Activated naive CD8-positive, alpha-beta T cell treated with anti-CD3 and anti-CD28 coated beads, Interleukin-2, amount 50 U/mL, for 24 hours (primary cell): ENCODE measurements at regions not wholly inside any gene's neighbourhood (a gene's known extent, or its start where the extent isn't known, plus 50 kb on each side); places are given as distances from the start of the nearest gene placed in this dataset.
"Not testable (repeated sequence)": the region's sequence is repeated elsewhere in the genome, so short reads cannot be mapped to it uniquely, and the experiment has no call there.

Experiments
- ATAC-seq: fragments of 150-1000 bp; cut with Tn5 transposase; one replicate; pipeline ENCODE4 v1.10.0; 2021
- DNase-seq: peaks from one replicate; pipeline ENCODE4 v3.0.0; 2021
- H3K27ac Mint-ChIP-seq: one replicate; pipeline ENCODE4 v1.8.0; 2021; ENCODE audit warnings: mild to moderate bottlenecking, mixed read lengths
- H3K27me3 Mint-ChIP-seq: one replicate; pipeline ENCODE4 v1.8.0; 2021; ENCODE audit warnings: mixed read lengths
- H3K36me3 Mint-ChIP-seq: one replicate; pipeline ENCODE4 v1.8.0; 2021; ENCODE audit warnings: low read depth, mixed read lengths
- H3K4me1 Mint-ChIP-seq: one replicate; pipeline ENCODE4 v1.8.0; 2021; ENCODE audit warnings: mixed read lengths
- H3K4me3 Mint-ChIP-seq: one replicate; pipeline ENCODE4 v1.8.0; 2021; ENCODE audit warnings: mild to moderate bottlenecking, moderate library complexity, mixed read lengths
- H3K9me3 Mint-ChIP-seq: one replicate; pipeline ENCODE4 v1.8.0; 2021; ENCODE audit warnings: mixed read lengths

DNA sequence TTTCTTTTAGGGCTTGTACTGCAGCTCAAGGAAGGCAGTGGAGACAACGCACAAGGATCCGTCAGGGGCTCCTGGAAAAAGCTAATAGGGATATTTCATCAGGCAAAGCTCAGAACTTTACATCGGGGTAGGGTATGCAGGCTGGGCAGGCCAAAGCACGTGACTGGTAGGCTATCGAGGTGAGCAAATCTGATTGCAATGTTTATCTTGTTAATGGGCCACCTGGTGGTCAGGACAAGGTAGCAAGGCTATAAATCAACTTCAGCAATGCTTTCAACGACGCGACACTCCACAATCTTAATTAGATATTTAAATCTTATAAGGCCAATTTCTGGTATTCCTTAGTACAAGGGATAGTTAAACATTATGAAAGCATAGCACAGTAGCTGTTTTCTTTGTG is 1302.8 kb upstream of the EYS start:
- no peak overlapping the region for H3K27ac Mint-ChIP-seq
- ATAC-seq, result no peak
- H3K4me3 Mint-ChIP-seq, result no peak overlapping the region
- no peak for DNase-seq
- H3K4me1 Mint-ChIP-seq, result no peaks in the 10 kb centered on the region
- H3K9me3 Mint-ChIP-seq, result peaks cover 15% of the 10 kb centered on the region
- H3K27me3 Mint-ChIP-seq, result no peaks in the 10 kb centered on the region
- H3K36me3 Mint-ChIP-seq, result no peaks in the 10 kb centered on the region

DNA sequence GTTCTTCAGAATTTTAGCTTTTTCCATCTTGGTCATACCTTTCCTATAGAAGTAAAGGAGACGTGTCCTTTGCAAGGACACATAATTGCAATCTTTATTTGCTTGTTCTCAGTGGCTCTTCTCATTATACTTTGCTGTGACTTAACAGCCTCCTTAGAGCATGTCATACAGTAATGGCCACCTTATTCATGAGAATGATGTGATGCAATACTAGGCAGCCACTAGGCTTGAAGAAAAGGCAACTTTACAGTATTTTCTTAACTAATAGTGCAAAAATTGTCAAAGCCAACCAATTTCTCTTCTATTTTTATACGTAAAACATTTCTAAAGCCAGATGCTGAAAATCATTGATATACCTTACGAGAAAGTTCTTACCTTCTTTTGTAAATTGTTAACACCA is 1296.8 kb upstream of the EYS start:
- no peak for DNase-seq
- Mint-ChIP-seq H3K4me3 (no peak overlapping the region), H3K27ac (no peak overlapping the region), H3K9me3 (peaks cover 15% of the 10 kb centered on the region), H3K27me3 (no peaks in the 10 kb centered on the region), H3K4me1 (no peaks in the 10 kb centered on the region), H3K36me3 (no peaks in the 10 kb centered on the region)
- no peak for ATAC-seq

DNA sequence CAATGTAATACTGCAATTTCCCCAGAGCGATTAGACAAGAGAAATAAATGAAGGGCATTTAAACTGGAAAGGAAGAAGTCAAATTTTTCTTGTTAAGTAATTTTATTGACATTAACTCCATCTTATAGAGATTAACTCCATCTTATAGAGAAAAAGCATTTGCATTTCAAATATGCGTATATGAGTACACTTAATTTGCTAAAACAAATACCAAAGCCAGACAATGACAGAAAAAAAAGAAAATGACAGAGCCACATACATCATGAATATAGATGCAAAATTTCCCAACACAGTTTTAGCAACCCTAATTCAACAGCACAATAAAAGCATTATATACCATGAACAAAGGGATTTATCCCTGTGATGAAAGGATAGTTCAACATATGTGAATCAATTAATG is 1293.1 kb upstream of the EYS start:
- no peaks in the 10 kb centered on the region for H3K4me1 Mint-ChIP-seq
- H3K27ac Mint-ChIP-seq, result no peak overlapping the region
- H3K4me3 Mint-ChIP-seq, result no peak overlapping the region
- DNase-seq (no peak), ATAC-seq (no peak)
- no peaks in the 10 kb centered on the region for H3K36me3 Mint-ChIP-seq
- H3K27me3 Mint-ChIP-seq, result no peaks in the 10 kb centered on the region
- peaks cover 18% of the 10 kb centered on the region for H3K9me3 Mint-ChIP-seq

DNA sequence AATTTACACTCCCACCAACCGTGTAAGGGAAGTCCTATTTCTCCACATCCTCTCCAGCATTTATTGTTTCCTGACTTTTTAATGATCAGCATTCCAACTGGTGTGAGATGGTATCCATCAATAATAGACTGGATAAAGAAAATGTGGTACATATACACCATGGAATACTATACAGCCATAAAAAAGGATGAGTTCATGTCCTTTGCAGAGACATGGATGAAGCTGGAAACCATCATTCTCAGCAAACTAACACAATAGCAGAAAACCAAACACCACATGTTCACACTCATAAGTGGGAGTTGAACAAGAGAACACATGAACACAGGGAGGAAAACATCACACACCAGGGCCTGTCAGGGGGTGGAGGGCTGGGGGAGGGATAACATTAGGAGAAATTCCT is 1290.6 kb upstream of the EYS start:
- not testable (repeated sequence) for H3K4me3 Mint-ChIP-seq, H3K36me3 Mint-ChIP-seq, DNase-seq, H3K4me1 Mint-ChIP-seq, ATAC-seq, H3K27me3 Mint-ChIP-seq, H3K27ac Mint-ChIP-seq
- H3K9me3 Mint-ChIP-seq, result peaks cover 14% of the 10 kb centered on the region

DNA sequence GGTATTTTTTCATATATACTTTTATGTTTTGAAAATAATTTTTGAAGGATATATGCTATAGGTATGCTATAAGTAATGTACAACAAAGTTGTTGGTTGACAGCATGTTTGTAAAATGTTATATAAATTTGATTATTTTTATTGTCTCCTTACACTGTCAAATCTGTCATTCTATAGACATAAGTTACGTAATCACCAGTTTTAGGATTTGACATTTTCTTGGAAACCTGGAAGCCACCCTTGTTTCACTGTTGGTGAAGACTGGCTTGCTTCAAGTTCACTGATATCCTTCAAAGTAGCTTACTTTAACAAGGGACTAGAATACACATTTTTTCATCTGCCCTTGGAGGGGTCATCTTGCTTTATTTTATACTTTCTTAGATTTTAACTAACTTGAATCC is 1288.6 kb upstream of the EYS start:
- peaks cover 17% of the 10 kb centered on the region for H3K9me3 Mint-ChIP-seq

DNA sequence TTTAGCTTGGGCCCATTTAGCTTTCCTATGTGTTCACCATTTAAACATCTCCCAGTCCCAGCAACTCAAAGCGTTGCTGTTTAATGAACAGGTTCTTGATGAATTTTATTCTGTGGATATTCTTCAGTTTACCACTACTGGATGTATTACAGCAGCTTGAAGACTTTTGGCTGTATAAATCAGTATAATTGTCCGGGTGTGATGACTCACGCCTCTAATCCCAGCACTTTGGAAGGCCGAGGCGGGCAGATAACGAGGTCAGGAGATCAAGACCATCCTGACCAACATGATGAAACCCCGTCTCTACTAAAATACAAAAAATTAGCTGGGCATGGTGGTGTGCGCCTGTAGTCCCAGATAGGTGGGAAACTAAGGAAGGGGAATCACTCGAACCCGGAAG is 1286.7 kb upstream of the EYS start:
- peaks cover 17% of the 10 kb centered on the region for H3K9me3 Mint-ChIP-seq
- H3K36me3 Mint-ChIP-seq, DNase-seq, ATAC-seq, H3K27ac Mint-ChIP-seq, H3K4me3 Mint-ChIP-seq, H3K4me1 Mint-ChIP-seq, H3K27me3 Mint-ChIP-seq: not testable (repeated sequence)

More for the DNA sequence above, 1288.6 kb upstream of the EYS start:
- DNase-seq, result no peak
- Mint-ChIP-seq H3K36me3 (no peaks in the 10 kb centered on the region), H3K27ac (no peak overlapping the region), H3K27me3 (no peaks in the 10 kb centered on the region), H3K4me1 (no peaks in the 10 kb centered on the region), H3K4me3 (no peak overlapping the region)
- ATAC-seq, result no peak

DNA sequence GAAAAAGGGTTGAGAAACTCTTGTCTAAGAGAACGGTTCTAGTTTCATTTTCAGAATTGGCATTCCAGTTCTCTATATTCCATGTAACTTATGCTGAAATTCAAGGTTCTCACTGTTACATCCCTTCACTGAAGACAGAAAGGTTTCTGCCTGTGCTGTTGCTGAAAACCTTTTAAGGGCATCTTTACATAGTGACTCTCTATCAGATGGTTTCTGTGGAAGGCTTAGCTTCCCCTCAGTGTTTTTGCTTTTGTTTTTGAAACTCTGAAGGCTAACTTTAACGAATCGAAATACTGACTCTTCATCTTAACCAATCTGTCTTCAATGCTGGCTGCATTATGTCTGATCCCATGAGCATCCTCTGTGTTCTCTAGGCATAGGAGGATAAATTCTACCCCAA is 1286.2 kb upstream of the EYS start:
- Mint-ChIP-seq H3K4me3 (no peak overlapping the region), H3K9me3 (peaks cover 16% of the 10 kb centered on the region), H3K27me3 (no peaks in the 10 kb centered on the region), H3K4me1 (no peaks in the 10 kb centered on the region), H3K27ac (no peak overlapping the region), H3K36me3 (no peaks in the 10 kb centered on the region)
- ATAC-seq, result no peak
- no peak for DNase-seq

DNA sequence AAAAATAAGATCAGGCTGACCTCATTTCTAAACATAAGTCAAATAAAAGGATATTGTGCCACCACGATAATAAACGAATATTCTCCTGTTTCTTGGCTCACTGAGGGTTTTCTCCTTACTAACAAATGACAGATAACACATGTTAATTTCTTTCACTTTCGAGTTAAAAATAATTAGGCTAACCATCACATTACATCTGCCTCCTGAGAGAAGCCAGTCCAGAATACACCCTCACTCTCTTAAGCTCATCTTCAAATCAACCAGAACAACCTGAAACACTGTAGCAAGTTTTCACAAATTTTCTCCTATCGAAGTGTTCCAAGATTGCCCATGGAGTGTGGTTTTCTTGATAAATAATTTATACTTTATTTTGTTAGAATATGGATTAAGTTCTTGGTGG is 1285.6 kb upstream of the EYS start:
- no peak for ATAC-seq

DNA sequence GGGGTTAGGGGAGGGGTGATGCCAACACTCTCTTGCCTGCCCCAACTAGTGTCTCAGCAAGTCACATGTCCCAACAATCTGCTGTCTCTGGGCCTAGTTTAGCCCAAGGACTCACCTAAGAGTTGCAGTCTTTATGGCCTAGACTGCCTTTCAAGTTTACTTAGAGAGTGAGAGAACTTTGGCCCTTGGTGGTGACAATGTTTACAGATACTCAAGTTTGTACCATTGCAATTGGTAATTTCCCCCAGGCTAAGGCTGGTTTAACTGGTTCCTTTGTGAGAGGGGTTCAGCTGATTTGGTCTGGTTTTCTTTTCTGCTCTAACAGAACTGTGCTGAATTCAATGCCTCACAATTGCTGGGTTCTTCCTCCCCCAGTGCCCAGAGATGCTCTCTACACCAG is 1279.9 kb upstream of the EYS start:
- Mint-ChIP-seq H3K27me3 (no peaks in the 10 kb centered on the region), H3K27ac (no peak overlapping the region), H3K4me1 (no peaks in the 10 kb centered on the region), H3K9me3 (peaks cover 17% of the 10 kb centered on the region), H3K36me3 (no peaks in the 10 kb centered on the region), H3K4me3 (no peak overlapping the region)
- no peak for ATAC-seq
- no peak for DNase-seq

More for the DNA sequence above, 1285.6 kb upstream of the EYS start:
- H3K36me3 Mint-ChIP-seq, result no peaks in the 10 kb centered on the region
- no peaks in the 10 kb centered on the region for H3K4me1 Mint-ChIP-seq
- no peak for DNase-seq
- no peak overlapping the region for H3K4me3 Mint-ChIP-seq
- H3K27ac Mint-ChIP-seq, result no peak overlapping the region
- H3K27me3 Mint-ChIP-seq, result no peaks in the 10 kb centered on the region
- H3K9me3 Mint-ChIP-seq, result peaks cover 16% of the 10 kb centered on the region

DNA sequence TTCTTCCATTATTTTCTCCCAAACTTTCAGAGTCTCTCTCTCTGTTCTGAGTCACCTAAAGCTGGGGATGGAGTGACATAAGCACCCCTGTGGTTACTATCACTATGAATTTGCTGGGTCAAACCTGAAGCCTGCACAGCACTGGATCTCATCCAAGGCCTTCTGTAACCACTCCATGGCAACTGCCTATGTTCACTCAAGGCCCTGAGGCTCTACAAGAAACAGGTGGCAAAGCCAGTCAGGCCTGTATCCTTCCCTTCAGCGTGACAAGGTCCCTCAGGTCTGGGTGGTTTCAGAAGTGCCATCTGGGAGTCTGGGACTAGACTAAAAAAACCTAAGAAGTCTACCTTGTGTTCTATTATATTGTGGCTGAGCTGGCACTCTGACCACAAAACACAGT is 1278.8 kb upstream of the EYS start:
- no peak for DNase-seq
- Mint-ChIP-seq H3K27me3 (no peaks in the 10 kb centered on the region), H3K4me1 (no peaks in the 10 kb centered on the region), H3K4me3 (no peak overlapping the region), H3K9me3 (peaks cover 16% of the 10 kb centered on the region), H3K27ac (no peak overlapping the region), H3K36me3 (no peaks in the 10 kb centered on the region)
- no peak for ATAC-seq

DNA sequence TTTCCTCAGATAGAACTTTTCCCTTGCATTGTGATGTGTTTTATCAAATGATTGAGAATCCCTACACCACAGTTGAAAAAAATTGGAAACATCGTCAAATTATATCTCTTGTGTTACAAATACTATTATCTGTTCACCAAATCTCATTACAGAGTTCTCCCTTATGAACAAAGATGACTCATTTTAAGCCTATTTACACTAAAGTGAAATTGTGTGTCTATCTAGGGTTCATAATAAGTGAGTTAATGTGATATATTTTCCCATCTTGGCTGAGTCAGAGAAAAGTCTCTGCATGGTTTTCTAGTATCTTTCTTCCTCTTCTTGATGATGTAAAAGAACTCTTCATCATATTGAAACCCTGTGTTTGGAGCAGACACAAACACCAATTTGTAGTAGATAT is 1263.3 kb upstream of the EYS start:
- H3K27me3 Mint-ChIP-seq, result no peaks in the 10 kb centered on the region
- H3K9me3 Mint-ChIP-seq, result peaks cover 7% of the 10 kb centered on the region
- no peak for DNase-seq
- H3K36me3 Mint-ChIP-seq, result no peaks in the 10 kb centered on the region
- H3K4me1 Mint-ChIP-seq, result no peaks in the 10 kb centered on the region
- no peak for ATAC-seq
- no peak overlapping the region for H3K27ac Mint-ChIP-seq
- no peak overlapping the region for H3K4me3 Mint-ChIP-seq

DNA sequence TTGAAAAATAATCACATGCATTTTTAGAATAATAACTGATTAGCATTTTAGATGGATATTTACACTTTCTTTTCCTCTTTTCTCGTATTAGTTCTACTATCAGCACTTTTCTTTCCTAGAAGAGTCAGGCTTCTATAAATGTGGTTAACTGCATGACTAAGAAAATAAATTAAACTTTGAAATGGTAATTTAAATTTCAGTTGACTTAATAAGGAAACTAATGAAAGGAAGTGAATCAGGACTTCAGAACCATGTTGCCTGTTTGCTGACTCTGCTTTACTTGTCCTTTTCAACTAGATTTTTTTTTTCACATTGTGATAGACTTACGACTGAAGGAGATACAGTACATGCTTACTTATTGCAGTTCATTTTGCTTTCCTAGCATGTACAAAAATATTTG is 1258.2 kb upstream of the EYS start:
- ATAC-seq (no peak), DNase-seq (no peak)
- H3K36me3 Mint-ChIP-seq, result no peaks in the 10 kb centered on the region
- no peak overlapping the region for H3K27ac Mint-ChIP-seq
- no peak overlapping the region for H3K4me3 Mint-ChIP-seq
- H3K27me3 Mint-ChIP-seq, result no peaks in the 10 kb centered on the region
- H3K4me1 Mint-ChIP-seq, result no peaks in the 10 kb centered on the region
- peaks cover 10% of the 10 kb centered on the region for H3K9me3 Mint-ChIP-seq

DNA sequence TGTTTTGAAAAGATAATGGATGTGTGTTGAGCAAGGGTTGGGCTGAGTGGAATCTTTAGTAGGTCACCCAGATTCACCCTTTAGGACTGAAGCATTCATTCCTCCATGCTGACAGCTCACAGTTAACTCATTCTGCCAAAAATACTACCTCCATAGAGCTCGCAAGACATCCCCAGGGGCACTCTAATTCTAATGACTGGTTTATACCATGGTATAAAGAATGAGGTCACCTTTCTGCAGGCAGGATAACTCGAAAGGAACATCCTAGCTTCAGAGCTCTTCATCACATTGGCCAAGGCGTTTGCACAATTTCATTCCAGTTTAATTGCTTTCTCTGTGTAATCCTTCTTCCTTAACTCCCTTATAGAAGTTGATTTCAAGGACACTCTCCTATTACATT is 1257.2 kb upstream of the EYS start:
- no peaks in the 10 kb centered on the region for H3K36me3 Mint-ChIP-seq
- peaks cover 10% of the 10 kb centered on the region for H3K9me3 Mint-ChIP-seq
- no peak overlapping the region for H3K27ac Mint-ChIP-seq

DNA sequence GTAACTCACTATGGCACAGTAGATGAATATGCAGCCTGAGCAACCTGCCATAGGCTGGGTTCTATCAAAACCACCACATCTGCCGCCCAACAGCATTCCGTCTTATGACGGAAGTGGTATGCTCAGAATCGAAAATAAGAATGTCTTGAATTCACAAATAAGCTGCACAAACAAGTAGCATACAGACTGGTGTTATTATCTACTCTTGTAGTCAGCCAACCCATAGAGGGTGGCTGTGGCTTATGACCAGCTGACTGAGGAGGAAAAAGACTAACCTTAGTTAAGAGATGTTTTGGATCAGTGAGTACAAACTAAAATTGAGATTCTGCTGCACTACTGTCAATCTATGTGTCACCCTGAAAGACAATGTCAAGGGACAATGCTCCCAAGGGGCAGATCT is 1255.1 kb upstream of the EYS start:
- Mint-ChIP-seq H3K4me3 (no peak overlapping the region), H3K27ac (no peak overlapping the region), H3K36me3 (no peaks in the 10 kb centered on the region), H3K27me3 (no peaks in the 10 kb centered on the region), H3K9me3 (peaks cover 9% of the 10 kb centered on the region), H3K4me1 (no peaks in the 10 kb centered on the region)
- ATAC-seq, result no peak
- no peak for DNase-seq

More for the DNA sequence above, 1257.2 kb upstream of the EYS start:
- no peak for ATAC-seq
- H3K4me1 Mint-ChIP-seq, result no peaks in the 10 kb centered on the region
- DNase-seq, result no peak
- H3K27me3 Mint-ChIP-seq, result no peaks in the 10 kb centered on the region
- H3K4me3 Mint-ChIP-seq, result no peak overlapping the region

DNA sequence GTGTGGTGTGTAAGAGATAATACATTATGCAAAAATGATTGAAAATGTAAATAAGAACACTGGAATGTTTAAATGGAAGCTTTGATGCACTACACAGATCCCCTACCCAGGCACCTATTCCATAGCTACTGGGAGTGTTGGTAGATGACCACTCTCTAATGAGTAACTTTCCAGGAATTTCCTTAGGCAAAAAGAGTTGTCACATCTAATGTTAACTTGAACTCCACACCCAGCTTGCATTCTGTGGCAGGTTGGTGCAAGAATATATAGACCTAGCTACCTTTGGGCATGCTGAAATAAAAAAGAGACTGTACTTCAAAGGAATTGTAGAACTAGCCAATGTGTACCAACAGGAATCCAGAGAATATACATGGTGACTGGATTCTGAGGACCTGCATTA is 1254.2 kb upstream of the EYS start:
- no peak overlapping the region for H3K4me3 Mint-ChIP-seq
- ATAC-seq, result no peak
- H3K27me3 Mint-ChIP-seq, result no peaks in the 10 kb centered on the region
- no peaks in the 10 kb centered on the region for H3K36me3 Mint-ChIP-seq
- no peak overlapping the region for H3K27ac Mint-ChIP-seq
- peaks cover 11% of the 10 kb centered on the region for H3K9me3 Mint-ChIP-seq
- no peaks in the 10 kb centered on the region for H3K4me1 Mint-ChIP-seq
- no peak for DNase-seq

DNA sequence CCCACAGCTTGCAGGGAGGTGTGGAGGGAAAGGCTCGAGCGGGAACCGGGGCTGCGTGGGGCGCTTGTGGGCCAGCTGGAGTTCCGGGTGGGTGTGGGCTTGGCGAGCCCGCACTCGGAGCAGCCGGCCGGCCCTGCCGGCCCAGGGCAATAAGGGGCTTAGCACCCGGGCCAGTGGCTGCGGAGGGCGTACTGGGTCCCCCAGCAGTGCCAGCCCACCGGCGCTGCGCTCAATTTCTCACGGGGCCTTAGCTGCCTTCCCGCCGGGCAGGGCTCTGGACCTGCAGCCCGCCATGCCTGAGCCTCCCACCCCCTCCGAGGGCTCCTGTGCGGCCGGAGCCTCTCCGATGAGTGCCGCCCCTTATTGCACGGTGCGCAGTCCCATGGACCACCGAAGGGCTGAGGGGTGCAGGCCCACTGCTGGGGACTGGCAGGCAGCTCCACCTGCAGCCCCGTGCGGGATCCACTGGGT is 1242.2 kb upstream of the EYS start:
- DNase-seq (no peak), ATAC-seq (no peak)
- Mint-ChIP-seq H3K9me3 (peaks cover 14% of the 10 kb centered on the region), H3K4me3 (no peak overlapping the region), H3K27ac (no peak overlapping the region), H3K36me3 (no peaks in the 10 kb centered on the region), H3K27me3 (no peaks in the 10 kb centered on the region), H3K4me1 (no peaks in the 10 kb centered on the region)
